ENCODE measurements at regions not wholly inside any gene's neighbourhood (a gene's known extent, or its start where the extent isn't known, plus 50 kb on each side); places are given as distances from the start of the nearest gene placed in this dataset.

DNA sequence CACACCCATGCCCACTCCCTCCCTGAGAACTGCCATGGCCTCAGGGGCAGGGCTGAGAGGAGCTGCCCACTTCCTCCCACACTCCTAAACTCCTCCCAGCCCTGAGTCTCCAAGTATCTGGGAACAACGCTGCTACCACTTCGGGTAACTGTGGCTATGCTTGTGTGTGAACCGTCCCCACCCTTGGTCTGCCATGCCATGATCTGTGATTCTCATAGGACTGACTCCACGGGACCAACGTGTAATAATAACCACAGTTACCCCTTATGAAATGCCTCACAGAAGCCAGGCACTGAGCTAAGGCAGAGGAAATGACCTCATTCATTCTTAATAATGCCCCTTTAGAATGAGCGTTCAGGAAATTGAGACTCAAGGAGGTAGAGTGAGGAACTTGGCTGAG is 103.9 kb upstream of the SMIM23 start:
- Histone ChIP-seq H3K27me3 (ENCODE audit: insufficient read depth, low read length) (no peaks in the 10 kb centered on the region), H3K27ac (ENCODE audit: low read depth, low read length) (no peak overlapping the region), H3K18ac (ENCODE audit: low read length) (no peak overlapping the region), H3K79me1 (ENCODE audit: low read length) (peaks cover 2% of the 10 kb centered on the region), H3K4me3 (ENCODE audit: low read depth, low read length) (no peak overlapping the region), H4K12ac (ENCODE audit: low read depth, low read length) (no peak overlapping the region), H2AFZ (ENCODE audit: insufficient read depth, low read length, poor library complexity) (no peak overlapping the region), H3K23ac (ENCODE audit: low read length) (no peak overlapping the region), H2BK5ac (ENCODE audit: low read depth, low read length, poor library complexity) (no peak overlapping the region), H3K4me2 (ENCODE audit: low read length) (no peak overlapping the region), H3K36me3 (ENCODE audit: control insufficient read depth in 1 of 2, insufficient read depth in 2 of 2, low read length in 2 of 2) (no peaks in the 10 kb centered on the region), H3K4me1 (ENCODE audit: control insufficient read depth in 1 of 2, insufficient read depth in 2 of 2, low read length in 2 of 2) (peaks cover 0 to 11% of the 10 kb centered on the region in 2 experiments), H4K91ac (ENCODE audit: low read depth, low read length) (no peak overlapping the region), H2AK5ac (ENCODE audit: low read length) (no peak overlapping the region), H3K79me2 (ENCODE audit: control insufficient read depth, insufficient read depth, low read length, poor library complexity) (no peaks in the 10 kb centered on the region), H3K14ac (ENCODE audit: low read length) (no peak overlapping the region), H2BK120ac (ENCODE audit: insufficient read depth, low read length, poor library complexity) (no peak overlapping the region), H3K9me3 (ENCODE audit: insufficient read depth, low read depth, low read length) (no peaks in the 10 kb centered on the region), H3K4ac (ENCODE audit: low read depth, low read length) (no peak overlapping the region), H2BK12ac (ENCODE audit: low read length) (no peak overlapping the region), H3K9ac (ENCODE audit: low read length) (no peak overlapping the region), H4K8ac (ENCODE audit: low read depth, low read length) (no peak overlapping the region)
- WGBS (ENCODE audit: extremely low coverage, insufficient coverage, insufficient read length) = no CpG with 5 or more reads among the region's 6 CpGs
- DNase-seq = peak in 1 of 2 donors; percentile 20

- no CpG with 5 or more reads among the region's 9 CpGs for WGBS (ENCODE audit: extremely low coverage, insufficient coverage, insufficient read length)
- H2BK5ac ChIP-seq (ENCODE audit: low read depth, low read length, poor library complexity) = no peak overlapping the region
- no peaks in the 10 kb centered on the region for H3K36me3 ChIP-seq (ENCODE audit: control insufficient read depth in 1 of 2, insufficient read depth in 2 of 2, low read length in 2 of 2)
- no peak overlapping the region for H3K4me3 ChIP-seq (ENCODE audit: low read depth, low read length)
- no peak overlapping the region for H2AFZ ChIP-seq (ENCODE audit: insufficient read depth, low read length, poor library complexity)
- H2BK12ac ChIP-seq (ENCODE audit: low read length) = no peak overlapping the region
- no peak for DNase-seq
- H3K4me1 ChIP-seq (ENCODE audit: control insufficient read depth in 1 of 2, insufficient read depth in 2 of 2, low read length in 2 of 2) = peaks cover 0 to 11% of the 10 kb centered on the region in 2 experiments
- no peak overlapping the region for H3K9ac ChIP-seq (ENCODE audit: low read length)
- H3K18ac ChIP-seq (ENCODE audit: low read length) = no peak overlapping the region
- H3K9me3 ChIP-seq (ENCODE audit: insufficient read depth, low read depth, low read length) = no peaks in the 10 kb centered on the region
- no peak overlapping the region for H3K14ac ChIP-seq (ENCODE audit: low read length)
- peaks cover 2% of the 10 kb centered on the region for H3K79me1 ChIP-seq (ENCODE audit: low read length)
- H3K4me2 ChIP-seq (ENCODE audit: low read length) = no peak overlapping the region
- no peak overlapping the region for H4K8ac ChIP-seq (ENCODE audit: low read depth, low read length)
- H3K79me2 ChIP-seq (ENCODE audit: control insufficient read depth, insufficient read depth, low read length, poor library complexity) = no peaks in the 10 kb centered on the region
- no peak overlapping the region for H3K4ac ChIP-seq (ENCODE audit: low read depth, low read length)
- no peak overlapping the region for H2AK5ac ChIP-seq (ENCODE audit: low read length)
- H4K91ac ChIP-seq (ENCODE audit: low read depth, low read length) = no peak overlapping the region
- no peak overlapping the region for H3K23ac ChIP-seq (ENCODE audit: low read length)
- no peaks in the 10 kb centered on the region for H3K27me3 ChIP-seq (ENCODE audit: insufficient read depth, low read length)
- no peak overlapping the region for H4K12ac ChIP-seq (ENCODE audit: low read depth, low read length)
- no peak overlapping the region for H3K27ac ChIP-seq (ENCODE audit: low read depth, low read length)
- H2BK120ac ChIP-seq (ENCODE audit: insufficient read depth, low read length, poor library complexity) = no peak overlapping the region
These were observed 102.8 kb upstream of the SMIM23 start for GRCh38 chr5:171682801-171683200.

DNA sequence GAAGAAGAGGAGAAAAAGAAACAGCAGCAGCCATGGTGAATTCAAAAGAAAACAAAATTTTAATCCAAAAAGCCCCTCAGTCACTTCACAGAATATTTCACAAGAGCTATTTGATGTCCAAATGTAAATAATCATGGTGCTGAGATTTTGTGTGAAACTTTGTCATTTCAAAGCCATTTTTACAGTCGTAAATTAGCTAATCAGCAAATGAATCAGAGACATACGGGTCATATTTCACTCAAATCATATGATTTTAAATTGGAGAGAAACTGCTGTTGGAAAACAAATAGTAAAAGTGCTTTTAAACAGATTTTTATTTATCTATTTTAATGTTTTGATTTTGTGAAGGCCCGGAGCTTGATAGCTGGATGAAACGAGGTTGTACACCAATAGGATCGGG is 101.4 kb upstream of the SMIM23 start:
- no peaks in the 10 kb centered on the region for H3K27me3 ChIP-seq (ENCODE audit: insufficient read depth, low read length)

GRCh38 chr5:171688696-171689495 is 96.7 kb upstream of the SMIM23 start:
- WGBS (ENCODE audit: extremely low coverage, insufficient coverage, insufficient read length) = no CpG with 5 or more reads among the region's 11 CpGs
- H3K4ac ChIP-seq (ENCODE audit: low read depth, low read length) = no peak overlapping the region

More for the DNA sequence above, 101.4 kb upstream of the SMIM23 start:
- Histone ChIP-seq H3K79me1 (ENCODE audit: low read length) (peaks cover 2% of the 10 kb centered on the region), H3K36me3 (ENCODE audit: control insufficient read depth in 1 of 2, insufficient read depth in 2 of 2, low read length in 2 of 2) (no peaks in the 10 kb centered on the region), H3K27ac (ENCODE audit: low read depth, low read length) (no peak overlapping the region), H4K91ac (ENCODE audit: low read depth, low read length) (no peak overlapping the region), H3K18ac (ENCODE audit: low read length) (no peak overlapping the region), H3K23ac (ENCODE audit: low read length) (no peak overlapping the region), H2BK5ac (ENCODE audit: low read depth, low read length, poor library complexity) (no peak overlapping the region), H4K12ac (ENCODE audit: low read depth, low read length) (no peak overlapping the region), H3K14ac (ENCODE audit: low read length) (no peak overlapping the region), H2BK120ac (ENCODE audit: insufficient read depth, low read length, poor library complexity) (no peak overlapping the region), H3K9ac (ENCODE audit: low read length) (no peak overlapping the region), H2AK5ac (ENCODE audit: low read length) (no peak overlapping the region), H3K4me3 (ENCODE audit: low read depth, low read length) (no peak overlapping the region), H3K4ac (ENCODE audit: low read depth, low read length) (no peak overlapping the region), H2BK12ac (ENCODE audit: low read length) (no peak overlapping the region), H3K9me3 (ENCODE audit: insufficient read depth, low read depth, low read length) (no peaks in the 10 kb centered on the region), H4K8ac (ENCODE audit: low read depth, low read length) (no peak overlapping the region), H3K79me2 (ENCODE audit: control insufficient read depth, insufficient read depth, low read length, poor library complexity) (no peaks in the 10 kb centered on the region), H2AFZ (ENCODE audit: insufficient read depth, low read length, poor library complexity) (no peak overlapping the region), H3K4me1 (ENCODE audit: control insufficient read depth in 1 of 2, insufficient read depth in 2 of 2, low read length in 2 of 2) (peaks cover 0 to 6% of the 10 kb centered on the region in 2 experiments), H3K4me2 (ENCODE audit: low read length) (no peak overlapping the region)
- WGBS (ENCODE audit: extremely low coverage, insufficient coverage, insufficient read length) = no CpG with 5 or more reads among the region's 5 CpGs
- no peak for DNase-seq

More at GRCh38 chr5:171688696-171689495, 96.7 kb upstream of the SMIM23 start:
- Histone ChIP-seq H3K79me1 (ENCODE audit: low read length) (no peaks in the 10 kb centered on the region), H2BK12ac (ENCODE audit: low read length) (no peak overlapping the region), H3K23ac (ENCODE audit: low read length) (no peak overlapping the region), H3K4me1 (ENCODE audit: control insufficient read depth in 1 of 2, insufficient read depth in 2 of 2, low read length in 2 of 2) (no peaks in the 10 kb centered on the region), H3K79me2 (ENCODE audit: control insufficient read depth, insufficient read depth, low read length, poor library complexity) (no peaks in the 10 kb centered on the region), H3K9me3 (ENCODE audit: insufficient read depth, low read depth, low read length) (peaks cover 2% of the 10 kb centered on the region), H4K8ac (ENCODE audit: low read depth, low read length) (no peak overlapping the region), H3K9ac (ENCODE audit: low read length) (no peak overlapping the region), H2BK120ac (ENCODE audit: insufficient read depth, low read length, poor library complexity) (no peak overlapping the region), H2AK5ac (ENCODE audit: low read length) (no peak overlapping the region), H3K27me3 (ENCODE audit: insufficient read depth, low read length) (no peaks in the 10 kb centered on the region), H2AFZ (ENCODE audit: insufficient read depth, low read length, poor library complexity) (no peak overlapping the region), H4K12ac (ENCODE audit: low read depth, low read length) (no peak overlapping the region), H3K36me3 (ENCODE audit: control insufficient read depth in 1 of 2, insufficient read depth in 2 of 2, low read length in 2 of 2) (no peaks in the 10 kb centered on the region), H3K4me2 (ENCODE audit: low read length) (no peak overlapping the region), H2BK5ac (ENCODE audit: low read depth, low read length, poor library complexity) (no peak overlapping the region), H3K4me3 (ENCODE audit: low read depth, low read length) (no peak overlapping the region), H3K27ac (ENCODE audit: low read depth, low read length) (no peak overlapping the region), H4K91ac (ENCODE audit: low read depth, low read length) (no peak overlapping the region), H3K14ac (ENCODE audit: low read length) (no peak overlapping the region), H3K18ac (ENCODE audit: low read length) (no peak overlapping the region)
- DNase-seq = no peak
